Heart left ventricle (tissue), 16 donors: ENCODE measurements at regions not wholly inside any gene's neighbourhood (a gene's known extent, or its start where the extent isn't known, plus 50 kb on each side); places are given as distances from the start of the nearest gene placed in this dataset.

Source experiments
- ATAC-seq, 4 donors: fragments of 200-7000 bp; cut with Tn5 transposase; one replicate each; pipeline ENCODE4 v1.9.1; 2020 to 2022; ENCODE audit warnings: moderate library complexity in 4 of 4, mild to moderate bottlenecking in 3 of 4, moderate number of reproducible peaks in 1 of 4
- DNase-seq, 5 donors: peaks; one replicate each; pipeline ENCODE4 v3.0.0-alpha.2; 2020
- H3K27ac ChIP-seq, 12 donors: fragments of 200-600 bp; sonication (generic) in 4 of 12; one replicate each; pipeline versions ENCODE4 v1.5.0 to v1.8.0; 2016 to 2022; ENCODE audit warnings: mild to moderate bottlenecking in 2 of 12
- H3K27me3 ChIP-seq, 9 donors: fragments of 200-600 bp; sonication (generic) in 2 of 9; one replicate each; pipeline versions ENCODE4 v1.5.1 to v1.8.0; 2016 to 2022; ENCODE audit warnings: mild to moderate bottlenecking in 3 of 9
- H3K36me3 ChIP-seq, 9 donors: fragments of 200-600 bp; sonication (generic) in 2 of 9; one replicate each; pipeline versions ENCODE4 v1.5.0 to v1.8.0; 2018 to 2022; ENCODE audit warnings: mild to moderate bottlenecking in 2 of 9
- H3K4me1 ChIP-seq, 12 donors: fragments of 200-600 bp; sonication (generic) in 4 of 12; one replicate each; pipeline versions ENCODE4 v1.5.0 to v1.8.0; 2016 to 2022; ENCODE audit warnings: mild to moderate bottlenecking in 3 of 12
- H3K4me3 ChIP-seq, 12 donors: fragments of 200-600 bp; sonication (generic) in 4 of 12; one replicate each; pipeline versions ENCODE4 v1.5.0 to v1.8.0; 2017 to 2022; ENCODE audit warnings: mild to moderate bottlenecking in 9 of 12, moderate library complexity in 4 of 12
- H3K9me3 ChIP-seq, 12 donors: fragments of 200-600 bp; sonication (generic) in 4 of 12; one replicate each; pipeline versions ENCODE4 v1.5.0 to v1.8.0; 2016 to 2022; ENCODE audit warnings: mild to moderate bottlenecking in 1 of 12
- POLR2A ChIP-seq, 2 donors: fragments of 450-650 bp; IDR thresholded peaks; one replicate each; pipeline ENCODE4 v1.6.1; 2017; ENCODE audit warnings: antibody characterized with exemption in 2 of 2, mild to moderate bottlenecking in 2 of 2, moderate library complexity in 2 of 2
- WGBS, 4 donors: extraction: QIAGEN DNeasy Blood & Tissue Kit in 2 of 4; methylation state at CpG; one replicate each; pipeline versions ENCODE4 v1.1.5 to v1.1.7; 2013 to 2018; 5-methylcytosine and 5-hydroxymethylcytosine counted together
- intact Hi-C, 10 donors: fragments of 100-400 bp; cut with DNase I; formaldehyde crosslinking; loops; one replicate each; pipeline versions ENCODE4 v1.11.1 to v1.14.2; 2022
- TF ChIP-seq, protein P1 (sequence below), 12 donors: fragments of 200-600 bp; sonication (generic) in 4 of 12; IDR thresholded peaks; one replicate each; pipeline versions ENCODE4 v1.5.0 to v1.8.0; 2018 to 2022; ENCODE audit warnings: antibody characterized with exemption in 12 of 12, mild to moderate bottlenecking in 5 of 12
- donor health status: ischemic (EF 13 %, LVEDD 7.1; RV severe dilation, severe dysfunction).
- donor health status: healthy with polysubstance abuse.
- donor health status: DM: no; HTN: yes; CAD: no.
- donor health status: DM: no; HTN: no; CAD: no.
- donor health status: ischemic (EF 25% LVEDD 6.9; RV normal size, moderate dysfunction).
- donor health status: ischemic (EF 25% LVEDD 5.7; RV mildly dilated, moderate dysfunction).
- donor health status: healthy.
- donor health status: DM: yes; HTN: yes; CAD: no.
- donor health status: ischemic (EF 35%, LVEDD 5.7; RV mildly dilated, moderate dysfunction).
- donor health status: nonischemic (EF 11% LVEDD 7.7; RV severe dilation, severe dysfunction).
- donor health status: DM: yes; HTN: yes; CAD: no.
- donor health status: PGD.
- donor health status: ischemic (EF 29% LVEDD 5.4; RV normal size, mild dysfunction).
- donor health status: nonischemic (EF 23%, LVEDD 6.1; RV moderate dilation, normal function).

- Histone ChIP-seq H3K36me3 (no peaks in the 10 kb centered on the region), H3K9me3 (peaks cover 0 to 14% (median 0%) of the 10 kb centered on the region in 12 donors), H3K4me1 (peaks cover 0 to 18% (median 0%) of the 10 kb centered on the region in 12 donors), H3K4me3 (no peak overlapping the region), H3K27me3 (no peaks in the 10 kb centered on the region), H3K27ac (no peak overlapping the region)
- TF ChIP-seq, protein P1, sequence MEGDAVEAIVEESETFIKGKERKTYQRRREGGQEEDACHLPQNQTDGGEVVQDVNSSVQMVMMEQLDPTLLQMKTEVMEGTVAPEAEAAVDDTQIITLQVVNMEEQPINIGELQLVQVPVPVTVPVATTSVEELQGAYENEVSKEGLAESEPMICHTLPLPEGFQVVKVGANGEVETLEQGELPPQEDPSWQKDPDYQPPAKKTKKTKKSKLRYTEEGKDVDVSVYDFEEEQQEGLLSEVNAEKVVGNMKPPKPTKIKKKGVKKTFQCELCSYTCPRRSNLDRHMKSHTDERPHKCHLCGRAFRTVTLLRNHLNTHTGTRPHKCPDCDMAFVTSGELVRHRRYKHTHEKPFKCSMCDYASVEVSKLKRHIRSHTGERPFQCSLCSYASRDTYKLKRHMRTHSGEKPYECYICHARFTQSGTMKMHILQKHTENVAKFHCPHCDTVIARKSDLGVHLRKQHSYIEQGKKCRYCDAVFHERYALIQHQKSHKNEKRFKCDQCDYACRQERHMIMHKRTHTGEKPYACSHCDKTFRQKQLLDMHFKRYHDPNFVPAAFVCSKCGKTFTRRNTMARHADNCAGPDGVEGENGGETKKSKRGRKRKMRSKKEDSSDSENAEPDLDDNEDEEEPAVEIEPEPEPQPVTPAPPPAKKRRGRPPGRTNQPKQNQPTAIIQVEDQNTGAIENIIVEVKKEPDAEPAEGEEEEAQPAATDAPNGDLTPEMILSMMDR (IDR thresholded peaks at IDR 0.05), result no peak
- TF ChIP-seq POLR2A (IDR thresholded peaks at IDR 0.05), result no peak
- no peak for DNase-seq
- intact Hi-C loops, result no loop called here
- ATAC-seq, result no peak
These were observed 385.1 kb upstream of the USP24 start for GRCh38 chr1:55600242-55600641.

GRCh38 chr1:55597910-55598309 lies 382.7 kb upstream of the USP24 start:
- no peaks in the 10 kb centered on the region for H3K36me3 ChIP-seq
- H3K27me3 ChIP-seq, result no peaks in the 10 kb centered on the region
- intact Hi-C loops, result no loop called here
- TF ChIP-seq, protein P1 (IDR thresholded peaks at IDR 0.05), result no peak
- no peak for TF ChIP-seq POLR2A (IDR thresholded peaks at IDR 0.05)
- peaks cover 0 to 10% (median 0%) of the 10 kb centered on the region in 12 donors for H3K4me1 ChIP-seq
- peaks cover 0 to 14% (median 0%) of the 10 kb centered on the region in 12 donors for H3K9me3 ChIP-seq
- no peak for DNase-seq
- H3K4me3 ChIP-seq, result no peak overlapping the region
- WGBS, 4 donors, result 59 to 83% (median 62%) methylated on average over 2 of the region's 2 CpGs
- no peak overlapping the region for H3K27ac ChIP-seq
- ATAC-seq, result no peak

DNA sequence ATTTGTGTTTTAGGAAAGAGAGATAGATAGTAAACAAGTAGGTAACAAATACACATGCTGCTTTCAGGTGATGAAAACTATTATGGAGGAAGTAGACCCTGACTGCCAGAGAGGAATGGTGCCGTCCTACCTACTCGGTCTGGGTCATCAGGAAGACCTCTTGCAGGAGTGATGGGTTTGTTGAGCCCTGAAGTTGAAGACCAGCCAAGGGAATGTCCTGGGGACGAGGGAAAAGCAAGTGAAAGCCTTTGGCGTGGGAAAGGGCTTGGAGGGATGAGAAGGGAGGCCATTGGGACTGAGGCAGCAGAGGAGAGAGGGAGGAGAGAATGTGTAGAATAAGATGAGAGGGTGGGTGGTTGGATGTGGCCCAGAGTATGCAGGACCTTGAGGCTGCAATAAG lies 379.5 kb upstream of the USP24 start:
- H3K27ac ChIP-seq, result no peak overlapping the region
- TF ChIP-seq POLR2A (IDR thresholded peaks at IDR 0.05), result no peak
- TF ChIP-seq, protein P1 (IDR thresholded peaks at IDR 0.05), result no peak
- H3K4me1 ChIP-seq, result peaks cover 0 to 11% (median 0%) of the 10 kb centered on the region in 12 donors
- no peaks in the 10 kb centered on the region for H3K36me3 ChIP-seq
- no peak for DNase-seq
- peaks cover 0 to 14% (median 0%) of the 10 kb centered on the region in 12 donors for H3K9me3 ChIP-seq
- intact Hi-C loops, result no loop called here
- H3K4me3 ChIP-seq, result no peak overlapping the region
- WGBS, 4 donors, result 89 to 92% (median 90%) methylated on average over 4 of the region's 4 CpGs
- H3K27me3 ChIP-seq, result no peaks in the 10 kb centered on the region
- ATAC-seq, result no peak

DNA sequence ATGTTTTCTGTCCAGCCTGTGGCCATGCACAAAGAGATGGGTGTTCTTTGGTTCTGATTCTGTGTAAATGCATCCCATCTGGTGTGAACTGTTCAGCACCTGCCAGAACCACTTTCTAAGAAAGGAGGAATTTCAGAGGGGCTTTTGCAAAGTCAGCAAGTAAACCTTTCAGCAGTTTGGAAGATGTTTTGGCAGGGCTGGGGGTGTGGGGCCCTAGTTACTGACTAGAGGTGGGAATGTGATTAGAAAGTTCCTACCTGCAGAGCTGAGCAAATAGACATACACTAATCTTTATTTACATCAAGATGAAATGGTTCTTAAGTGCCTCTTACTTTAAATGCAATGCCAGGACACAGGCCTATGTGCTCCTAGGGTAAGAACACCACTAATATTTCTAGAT lies 378.1 kb upstream of the USP24 start:
- no peaks in the 10 kb centered on the region for H3K27me3 ChIP-seq
- peaks cover 0 to 14% (median 0%) of the 10 kb centered on the region in 12 donors for H3K9me3 ChIP-seq
- intact Hi-C loops, result no loop called here
- no peaks in the 10 kb centered on the region for H3K36me3 ChIP-seq
- H3K4me3 ChIP-seq, result no peak overlapping the region
- DNase-seq, result no peak
- peaks cover 0 to 19% (median 0%) of the 10 kb centered on the region in 12 donors for H3K4me1 ChIP-seq
- TF ChIP-seq, protein P1 (IDR thresholded peaks at IDR 0.05), result no peak
- TF ChIP-seq POLR2A (IDR thresholded peaks at IDR 0.05), result no peak
- H3K27ac ChIP-seq, result no peak overlapping the region
- ATAC-seq, result no peak
